Activated naive CD4-positive, alpha-beta T cell treated with anti-CD3 and anti-CD28 coated beads, Interleukin-2, amount 50 U/mL, for 24 hours (primary cell): ENCODE measurements at regions not wholly inside any gene's neighbourhood (a gene's known extent, or its start where the extent isn't known, plus 50 kb on each side); places are given as distances from the start of the nearest gene placed in this dataset.

Experiments used
- H3K27ac Mint-ChIP-seq: one replicate; pipeline ENCODE4 v1.8.0; 2021; ENCODE audit warnings: mild to moderate bottlenecking, mixed read lengths
- H3K27me3 Mint-ChIP-seq: one replicate; pipeline ENCODE4 v1.8.0; 2021; ENCODE audit warnings: mixed read lengths
- H3K36me3 Mint-ChIP-seq: one replicate; pipeline ENCODE4 v1.8.0; 2021; ENCODE audit warnings: mixed read lengths
- H3K4me1 Mint-ChIP-seq: one replicate; pipeline ENCODE4 v1.8.0; 2021; ENCODE audit warnings: mixed read lengths
- H3K4me3 Mint-ChIP-seq: one replicate; pipeline ENCODE4 v1.8.0; 2021; ENCODE audit warnings: mild to moderate bottlenecking, mixed read lengths
- H3K9me3 Mint-ChIP-seq: one replicate; pipeline ENCODE4 v1.8.0; 2021; ENCODE audit warnings: mixed read lengths

DNA sequence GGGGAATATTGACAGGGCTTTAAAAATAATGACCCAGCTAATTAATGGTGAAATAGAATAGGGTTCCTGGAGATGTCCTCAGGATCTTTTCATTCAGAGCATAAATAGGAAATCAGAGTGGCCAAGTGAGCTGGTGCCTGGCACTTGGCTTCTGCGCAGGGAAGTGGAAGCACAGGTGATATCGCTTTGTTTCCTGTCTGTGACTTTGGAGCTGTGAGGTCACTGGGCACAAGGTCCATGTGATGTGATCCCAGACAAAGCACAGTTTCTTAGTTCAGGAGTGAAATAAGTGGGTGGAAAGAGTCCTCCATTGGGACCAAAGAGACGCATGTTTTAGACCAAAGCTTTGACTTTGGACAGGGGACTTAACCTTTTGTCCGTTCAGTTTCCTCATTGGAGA is 338.3 kb downstream of the CYRIA start:
- no peaks in the 10 kb centered on the region for H3K9me3 Mint-ChIP-seq
- H3K27me3 Mint-ChIP-seq = peaks cover 1% of the 10 kb centered on the region
- no peaks in the 10 kb centered on the region for H3K36me3 Mint-ChIP-seq
- no peak overlapping the region for H3K27ac Mint-ChIP-seq
- H3K4me1 Mint-ChIP-seq = no peaks in the 10 kb centered on the region
- no peak overlapping the region for H3K4me3 Mint-ChIP-seq

DNA sequence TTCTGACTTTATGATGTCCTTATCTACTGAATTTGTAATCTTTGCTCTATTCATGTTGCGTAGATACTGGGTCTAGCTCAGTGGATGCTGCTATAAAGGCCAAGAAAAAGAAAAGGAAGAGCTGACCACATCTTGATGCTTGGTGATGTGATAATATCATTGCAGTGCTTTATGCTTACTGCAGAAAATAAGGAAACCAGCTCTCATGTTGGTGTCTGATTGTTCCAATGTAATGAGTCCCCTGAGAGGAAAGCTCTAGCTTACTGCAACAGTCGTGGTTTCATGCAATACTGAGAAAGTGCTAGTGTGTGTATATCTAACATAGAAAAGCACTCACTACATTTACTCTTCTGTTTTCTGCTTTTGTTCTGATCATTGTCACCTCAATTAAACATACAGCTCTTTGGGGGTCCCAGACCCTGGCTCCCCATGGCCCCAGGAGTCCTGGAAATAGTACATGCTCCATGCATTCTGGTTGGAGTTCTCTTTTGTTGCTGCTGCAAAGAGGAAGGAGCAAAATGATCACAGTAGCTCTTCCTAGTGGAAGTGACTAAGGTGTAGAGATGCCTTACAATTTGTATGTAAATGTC is 338.8 kb downstream of the CYRIA start:
- no peak overlapping the region for H3K4me3 Mint-ChIP-seq

DNA sequence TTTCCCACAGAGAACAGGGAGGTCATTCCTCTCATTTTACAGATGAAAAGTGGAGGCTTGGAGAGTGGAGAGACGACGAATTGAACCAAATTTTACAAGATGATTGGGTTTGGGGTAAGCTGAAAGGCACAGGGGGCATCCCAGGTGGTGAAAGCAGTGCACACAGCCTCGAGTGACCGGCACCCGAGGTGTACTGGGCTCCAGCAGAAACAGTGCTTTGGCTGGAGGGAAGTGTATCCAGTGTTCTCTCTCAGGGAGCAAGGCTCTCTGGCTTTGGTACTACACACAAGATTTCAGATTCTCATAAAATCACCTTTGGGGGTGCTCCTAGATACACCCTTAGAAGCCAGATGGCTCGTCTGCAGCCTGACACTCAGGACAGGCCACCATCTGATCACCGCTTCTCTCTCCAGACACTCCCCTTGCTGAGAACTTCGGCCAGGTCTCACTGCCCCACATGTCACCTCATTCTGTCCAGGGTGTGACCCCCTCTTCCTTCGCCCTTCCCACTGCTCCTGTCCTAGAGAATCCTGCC is 339.6 kb downstream of the CYRIA start:
- no peak overlapping the region for H3K27ac Mint-ChIP-seq
- H3K36me3 Mint-ChIP-seq = no peaks in the 10 kb centered on the region
- no peaks in the 10 kb centered on the region for H3K9me3 Mint-ChIP-seq
- H3K4me3 Mint-ChIP-seq = no peak overlapping the region
- H3K27me3 Mint-ChIP-seq = peaks cover 1% of the 10 kb centered on the region
- no peaks in the 10 kb centered on the region for H3K4me1 Mint-ChIP-seq

More for the DNA sequence above, 338.8 kb downstream of the CYRIA start:
- Mint-ChIP-seq H3K4me1 (no peaks in the 10 kb centered on the region), H3K27ac (no peak overlapping the region), H3K27me3 (peaks cover 1% of the 10 kb centered on the region), H3K36me3 (no peaks in the 10 kb centered on the region), H3K9me3 (no peaks in the 10 kb centered on the region)

DNA sequence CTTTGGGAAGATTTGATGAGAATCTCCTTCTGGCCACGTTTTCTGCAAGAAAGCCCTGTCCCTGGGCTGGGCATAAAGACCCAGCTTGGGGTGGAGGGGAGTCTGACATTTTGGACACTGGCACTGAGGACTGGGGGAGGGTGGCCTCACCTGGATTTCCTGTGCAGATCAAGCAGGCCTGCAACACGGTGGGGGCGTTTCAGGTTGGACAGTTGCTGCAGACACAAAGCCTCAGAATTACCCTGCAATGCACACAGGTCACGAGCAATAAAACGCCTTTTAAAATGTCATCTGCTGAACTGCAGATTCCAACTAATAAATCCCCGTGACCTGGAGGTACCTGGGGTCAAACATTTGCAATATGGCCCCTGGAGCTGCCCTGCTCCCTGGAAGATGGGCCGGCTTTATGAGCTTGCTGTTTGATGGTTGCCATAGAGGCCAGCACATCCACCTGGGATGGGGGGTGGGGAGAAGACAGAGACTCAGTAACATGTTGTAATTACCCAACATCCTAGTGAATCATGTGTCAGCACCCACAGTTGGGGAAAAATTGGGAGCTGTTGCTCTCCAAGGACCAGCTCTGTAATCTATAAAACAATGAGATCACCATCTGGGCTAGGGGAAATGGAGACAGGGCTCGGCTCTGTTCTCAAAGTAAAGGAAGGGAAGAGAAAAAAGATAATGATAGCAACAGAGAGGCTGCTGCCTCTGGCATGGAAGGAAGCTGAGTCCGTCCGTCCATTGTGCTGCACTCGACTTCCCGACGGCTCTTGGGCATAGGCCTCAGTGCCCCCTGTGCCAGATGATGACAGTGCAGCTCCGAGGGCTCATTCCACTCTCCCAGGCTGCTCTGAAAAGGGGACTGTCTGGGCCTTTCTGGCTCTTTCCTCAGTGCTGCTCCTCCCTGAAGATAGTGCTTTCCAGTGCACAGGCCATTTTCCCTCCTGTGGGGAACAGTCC is 340.3 kb downstream of the CYRIA start:
- H3K27me3 Mint-ChIP-seq = peaks cover 1% of the 10 kb centered on the region
- no peak overlapping the region for H3K27ac Mint-ChIP-seq
- H3K9me3 Mint-ChIP-seq = no peaks in the 10 kb centered on the region
- no peaks in the 10 kb centered on the region for H3K36me3 Mint-ChIP-seq
- H3K4me3 Mint-ChIP-seq = no peak overlapping the region
- H3K4me1 Mint-ChIP-seq = no peaks in the 10 kb centered on the region

DNA sequence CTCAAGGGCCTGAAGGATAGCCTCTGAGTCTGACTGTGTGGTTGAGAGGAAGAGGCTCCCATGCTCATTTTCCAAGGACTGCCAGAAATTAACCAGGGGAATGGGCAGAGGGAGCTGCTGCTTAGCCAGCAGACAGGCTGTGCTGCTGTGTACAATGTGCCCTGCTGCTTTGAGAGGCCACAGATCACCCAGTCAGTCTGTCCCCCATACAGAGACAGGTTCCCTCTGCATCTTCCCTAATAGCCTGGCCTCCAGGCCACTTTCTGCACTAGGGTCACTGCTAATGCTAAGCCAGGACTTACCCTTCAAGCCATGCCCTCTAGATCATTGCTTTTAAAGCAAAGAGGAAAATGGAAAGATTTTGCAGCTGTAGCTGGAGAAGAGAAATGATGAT is 341.1 kb downstream of the CYRIA start:
- peaks cover 1% of the 10 kb centered on the region for H3K27me3 Mint-ChIP-seq
- H3K9me3 Mint-ChIP-seq = no peaks in the 10 kb centered on the region
- H3K27ac Mint-ChIP-seq = no peak overlapping the region
- H3K4me1 Mint-ChIP-seq = no peaks in the 10 kb centered on the region
- H3K36me3 Mint-ChIP-seq = no peaks in the 10 kb centered on the region
- H3K4me3 Mint-ChIP-seq = no peak overlapping the region

DNA sequence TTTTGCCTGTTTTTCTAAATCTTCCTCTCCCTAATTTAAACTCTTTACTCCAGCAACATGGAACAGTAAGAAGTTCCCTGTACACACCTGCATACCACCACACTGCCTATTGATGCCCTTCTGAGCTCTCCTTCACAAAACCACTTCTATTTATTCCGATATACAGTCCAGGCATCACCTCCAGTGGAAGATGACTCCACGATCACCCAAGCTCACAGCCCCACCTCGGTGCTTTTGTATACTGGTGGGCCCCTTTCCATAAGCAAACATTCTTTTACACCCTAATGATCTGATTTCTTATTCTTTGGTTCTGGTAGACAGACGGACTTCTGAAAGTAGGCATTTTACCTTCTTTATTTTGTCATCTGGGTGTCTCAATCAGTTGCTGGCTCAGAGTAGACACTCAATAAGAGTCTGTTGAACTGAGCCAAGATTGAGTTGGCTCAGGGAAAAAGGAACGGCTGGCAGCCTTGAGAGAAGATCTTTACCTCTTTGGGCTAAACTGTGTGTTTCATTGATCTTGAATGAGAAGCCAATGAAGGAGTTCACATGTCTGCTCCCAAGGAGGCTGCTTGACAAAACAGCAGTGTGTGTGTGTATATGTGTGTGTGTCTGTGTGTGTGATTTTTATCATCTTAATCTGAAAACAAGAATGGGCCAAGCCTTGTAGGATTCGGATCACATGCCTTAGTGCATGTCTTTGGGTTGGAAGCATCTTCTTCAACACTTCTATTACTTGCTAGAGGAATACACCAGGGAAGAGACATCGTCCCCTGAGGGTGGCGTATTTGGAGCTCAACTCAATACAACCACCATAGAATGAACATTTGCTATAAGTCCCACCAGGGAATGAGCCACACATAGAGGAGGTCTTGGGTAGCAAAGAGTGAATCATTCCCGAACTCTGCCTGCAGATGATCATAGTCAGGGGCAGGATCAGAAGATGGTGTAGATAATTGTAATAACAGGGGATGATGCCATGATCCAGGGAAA is 341.8 kb downstream of the CYRIA start:
- Mint-ChIP-seq H3K4me1 (no peaks in the 10 kb centered on the region), H3K4me3 (no peak overlapping the region), H3K9me3 (no peaks in the 10 kb centered on the region), H3K27ac (no peak overlapping the region), H3K36me3 (no peaks in the 10 kb centered on the region), H3K27me3 (peaks cover under 1% of the 10 kb centered on the region)

DNA sequence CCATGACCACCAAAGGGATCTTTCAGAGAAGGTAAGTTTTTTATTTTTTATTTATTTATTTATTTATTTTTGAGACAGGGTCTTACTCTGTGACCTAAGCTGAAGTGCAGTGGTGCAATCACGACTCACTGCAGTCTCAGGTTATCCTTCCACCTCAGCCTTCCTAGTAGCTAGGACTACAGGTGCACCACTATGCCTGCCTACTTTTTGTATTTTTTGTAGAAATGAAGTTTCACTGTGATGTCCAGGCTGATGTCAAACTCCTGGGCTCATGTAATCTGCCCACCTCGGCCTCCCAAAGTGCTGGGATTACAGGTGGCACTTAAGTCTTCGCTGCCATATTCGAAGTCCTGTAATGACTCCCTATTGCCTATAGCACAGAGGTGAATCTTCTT is 342.5 kb downstream of the CYRIA start:
- H3K27ac Mint-ChIP-seq = no peak overlapping the region
- no peaks in the 10 kb centered on the region for H3K9me3 Mint-ChIP-seq
- no peaks in the 10 kb centered on the region for H3K4me1 Mint-ChIP-seq
- no peak overlapping the region for H3K4me3 Mint-ChIP-seq
- no peaks in the 10 kb centered on the region for H3K36me3 Mint-ChIP-seq
- no peaks in the 10 kb centered on the region for H3K27me3 Mint-ChIP-seq

DNA sequence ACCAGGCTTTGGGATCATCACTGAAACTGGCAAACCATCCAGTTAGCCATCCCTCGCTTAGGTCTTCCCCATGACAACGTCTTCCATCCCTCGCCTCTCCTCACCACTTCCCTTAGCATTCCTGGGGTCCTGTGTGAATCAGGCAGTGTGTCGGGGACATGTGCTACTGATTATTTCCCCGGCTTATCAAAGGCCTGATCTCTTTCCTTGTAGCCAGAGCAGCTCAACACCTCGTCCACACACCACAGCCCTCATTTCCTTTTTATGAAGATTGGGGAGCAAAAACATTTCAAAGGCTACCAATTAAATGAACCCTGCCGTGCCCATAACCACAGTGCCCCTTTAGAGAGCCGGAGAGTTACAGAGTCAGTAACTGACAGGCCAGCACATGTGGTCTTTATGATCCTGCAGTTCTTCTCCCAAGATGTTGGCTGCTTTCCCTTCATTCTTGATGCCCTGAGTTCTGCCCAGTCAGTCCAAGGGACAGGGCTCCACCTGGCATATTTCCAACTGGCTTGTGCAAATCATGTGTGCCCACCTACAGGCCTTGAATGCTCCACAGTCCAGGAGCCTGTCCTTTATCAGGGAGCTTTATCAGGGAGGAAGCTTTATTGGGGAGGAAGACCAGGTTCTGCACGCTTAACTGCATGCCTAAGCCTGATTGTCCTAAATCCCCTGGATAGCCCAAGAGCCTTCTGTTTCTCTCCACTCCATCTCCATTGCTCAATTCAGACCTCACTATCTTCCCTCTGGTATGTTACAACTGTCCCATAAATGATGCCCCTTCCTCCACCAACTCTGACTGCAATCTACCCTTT is 343.1 kb downstream of the CYRIA start:
- H3K9me3 Mint-ChIP-seq = no peaks in the 10 kb centered on the region
- H3K27ac Mint-ChIP-seq = no peak overlapping the region
- H3K4me3 Mint-ChIP-seq = no peak overlapping the region
- H3K27me3 Mint-ChIP-seq = no peaks in the 10 kb centered on the region
- H3K4me1 Mint-ChIP-seq = no peaks in the 10 kb centered on the region
- no peaks in the 10 kb centered on the region for H3K36me3 Mint-ChIP-seq

DNA sequence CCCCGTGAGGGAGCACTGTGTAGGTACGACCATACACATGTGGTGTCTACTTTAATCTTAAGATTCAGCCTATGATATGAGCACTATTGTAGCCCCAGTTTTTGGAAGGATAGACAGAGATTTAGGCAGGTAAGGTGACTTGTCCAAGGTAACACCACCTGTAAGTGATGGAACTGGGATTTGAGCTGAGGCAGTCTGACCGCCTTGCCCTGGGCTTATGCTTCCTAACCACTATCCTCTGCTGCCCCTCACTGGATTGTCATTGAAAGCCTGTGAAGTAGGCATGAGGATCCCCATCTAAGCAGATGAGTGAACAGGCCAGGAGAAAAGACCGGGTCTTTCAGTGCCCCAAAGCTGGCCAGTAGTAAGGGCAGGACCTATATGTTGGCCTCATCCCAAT is 343.8 kb downstream of the CYRIA start:
- Mint-ChIP-seq H3K27ac (no peak overlapping the region), H3K4me1 (no peaks in the 10 kb centered on the region), H3K36me3 (no peaks in the 10 kb centered on the region), H3K9me3 (no peaks in the 10 kb centered on the region), H3K4me3 (no peak overlapping the region), H3K27me3 (no peaks in the 10 kb centered on the region)

DNA sequence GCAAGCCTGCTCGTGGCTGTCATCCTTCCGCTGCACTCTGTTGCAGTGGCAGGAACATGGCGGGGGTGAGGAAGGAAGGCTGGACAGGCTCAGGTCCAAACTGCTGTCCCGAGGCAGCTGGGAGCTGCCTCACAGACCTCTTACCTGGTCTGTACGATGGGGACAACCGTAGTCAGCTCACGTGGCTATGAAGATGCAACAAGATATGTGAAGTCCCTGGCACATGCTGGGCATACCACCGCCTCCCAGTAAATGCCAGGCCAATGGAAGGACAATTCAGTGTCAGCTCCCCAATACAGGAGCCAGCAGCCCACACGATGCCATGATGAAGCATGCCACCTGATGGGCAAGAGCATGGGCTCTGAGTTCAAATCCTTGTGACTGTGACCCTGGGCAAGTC is 344.4 kb downstream of the CYRIA start:
- H3K27ac Mint-ChIP-seq = no peak overlapping the region
- no peak overlapping the region for H3K4me3 Mint-ChIP-seq

DNA sequence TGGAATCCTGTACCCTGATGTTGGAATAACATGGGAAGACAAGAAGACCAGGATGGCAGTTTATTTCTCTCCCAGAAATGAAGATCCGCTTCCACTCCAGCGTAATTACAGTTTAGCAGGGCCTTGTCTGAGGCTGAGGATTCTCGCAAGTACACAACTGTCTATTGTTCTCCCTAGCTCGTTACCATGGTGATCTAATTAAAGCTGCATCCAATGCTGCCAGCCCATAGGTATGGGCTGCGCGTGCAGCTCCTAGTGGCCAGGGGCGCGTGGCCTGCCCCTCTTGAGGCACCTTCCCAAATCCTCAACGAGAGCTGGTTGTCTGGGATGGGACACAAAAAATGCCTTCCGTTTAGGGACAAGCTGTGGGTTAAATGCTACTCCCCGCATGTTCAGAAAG is 344.9 kb downstream of the CYRIA start:
- H3K27me3 Mint-ChIP-seq = no peaks in the 10 kb centered on the region
- H3K9me3 Mint-ChIP-seq = no peaks in the 10 kb centered on the region
- no peak overlapping the region for H3K4me3 Mint-ChIP-seq
- H3K36me3 Mint-ChIP-seq = no peaks in the 10 kb centered on the region
- H3K4me1 Mint-ChIP-seq = no peaks in the 10 kb centered on the region
- H3K27ac Mint-ChIP-seq = no peak overlapping the region

More for the DNA sequence above, 344.4 kb downstream of the CYRIA start:
- H3K27me3 Mint-ChIP-seq = no peaks in the 10 kb centered on the region
- no peaks in the 10 kb centered on the region for H3K36me3 Mint-ChIP-seq
- H3K9me3 Mint-ChIP-seq = no peaks in the 10 kb centered on the region
- no peaks in the 10 kb centered on the region for H3K4me1 Mint-ChIP-seq

DNA sequence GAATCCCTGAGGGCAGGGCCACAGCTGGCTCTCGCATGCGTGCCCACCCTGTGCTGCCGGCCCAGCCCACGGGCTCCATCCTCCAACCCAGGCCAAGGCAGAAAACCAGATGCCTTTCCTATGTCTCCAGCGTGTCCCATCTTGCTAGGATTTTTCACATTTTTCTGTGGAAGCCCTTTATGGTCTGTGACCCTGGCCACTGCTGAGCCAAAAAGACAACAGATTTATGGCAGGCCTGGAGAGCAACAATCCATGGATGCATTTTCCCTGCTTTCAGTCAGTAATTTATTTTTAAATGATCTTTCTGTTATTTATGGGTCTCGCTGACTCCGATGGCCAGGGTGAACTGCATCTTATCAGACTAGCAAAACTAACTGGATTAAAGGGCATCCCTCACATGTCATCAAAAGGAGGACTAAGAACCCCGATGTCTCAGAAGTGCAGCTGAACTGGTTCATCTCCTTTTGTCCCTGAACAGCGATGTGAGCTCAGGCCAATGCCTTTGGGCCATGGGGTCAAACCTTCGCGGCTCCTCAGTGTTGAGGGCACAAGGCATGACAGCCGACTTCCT is 346.0 kb downstream of the CYRIA start:
- Mint-ChIP-seq H3K27me3 (no peaks in the 10 kb centered on the region), H3K9me3 (no peaks in the 10 kb centered on the region), H3K36me3 (no peaks in the 10 kb centered on the region), H3K27ac (no peak overlapping the region), H3K4me1 (no peaks in the 10 kb centered on the region), H3K4me3 (no peak overlapping the region)

DNA sequence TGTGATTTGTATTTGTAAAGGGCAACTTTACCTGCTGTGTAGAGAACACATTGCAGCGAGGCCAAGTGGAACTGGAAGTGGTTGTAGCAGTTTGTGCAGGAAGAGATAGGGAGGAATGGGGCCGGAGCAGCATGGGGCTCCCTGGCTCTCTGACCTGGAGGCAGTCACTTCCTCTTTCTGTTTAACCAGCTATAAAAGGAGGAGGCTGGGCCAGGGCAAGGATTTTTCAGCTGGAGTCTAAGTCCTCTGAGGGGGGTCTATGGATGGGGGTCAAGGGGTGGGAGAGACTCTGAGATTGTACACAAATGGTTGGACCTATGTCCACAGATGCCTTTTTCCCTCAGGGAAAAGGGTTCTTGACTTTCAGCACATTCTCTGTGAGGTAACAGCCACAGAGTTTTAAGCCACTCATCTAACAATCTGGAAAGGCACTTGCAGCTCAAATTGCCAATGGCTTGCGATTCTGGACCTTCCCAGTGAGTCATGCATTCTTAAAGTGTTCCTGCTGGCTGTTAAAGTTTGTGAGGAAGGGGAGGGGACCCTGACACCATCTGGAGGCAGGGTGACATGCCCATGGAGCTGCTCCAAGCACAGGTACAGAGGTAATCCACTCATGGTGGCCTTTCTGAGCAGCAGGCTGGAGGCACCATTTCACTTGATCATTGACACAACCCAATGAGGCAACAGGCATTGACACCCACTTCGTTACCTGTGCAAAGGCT is 347.0 kb downstream of the CYRIA start:
- no peaks in the 10 kb centered on the region for H3K4me1 Mint-ChIP-seq
- no peak overlapping the region for H3K27ac Mint-ChIP-seq
- H3K36me3 Mint-ChIP-seq = no peaks in the 10 kb centered on the region
- no peaks in the 10 kb centered on the region for H3K9me3 Mint-ChIP-seq
- H3K27me3 Mint-ChIP-seq = no peaks in the 10 kb centered on the region
- H3K4me3 Mint-ChIP-seq = no peak overlapping the region

DNA sequence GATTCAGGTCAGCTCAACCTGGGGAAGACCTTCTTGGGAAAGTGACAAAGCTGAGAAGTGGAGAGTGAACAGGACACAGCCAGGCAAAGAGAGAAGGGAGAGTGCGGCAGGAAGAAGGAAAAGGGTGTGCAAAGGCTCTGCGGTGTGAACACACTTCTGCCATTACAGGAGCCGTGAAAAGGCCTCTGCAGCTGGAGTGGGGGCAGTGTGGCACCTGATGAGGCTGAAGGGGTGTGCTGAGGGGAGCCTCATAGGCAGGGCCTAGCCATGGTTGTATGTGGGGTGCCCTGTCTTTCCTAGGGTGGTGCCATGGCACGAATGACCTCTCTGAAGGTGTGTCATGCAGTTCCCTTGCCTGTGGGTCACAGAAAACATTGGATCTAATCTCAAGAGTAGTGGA is 347.6 kb downstream of the CYRIA start:
- Mint-ChIP-seq H3K27me3 (peaks cover 1% of the 10 kb centered on the region), H3K9me3 (no peaks in the 10 kb centered on the region), H3K4me1 (no peaks in the 10 kb centered on the region), H3K27ac (no peak overlapping the region), H3K36me3 (no peaks in the 10 kb centered on the region), H3K4me3 (no peak overlapping the region)
